ENCODE measurements at regions not wholly inside any gene's neighbourhood (a gene's known extent, or its start where the extent isn't known, plus 50 kb on each side); places are given as distances from the start of the nearest gene placed in this dataset.

- no peak for DNase-seq
- WGBS, 2 donors: 96% methylated on average over 4 of the region's 4 CpGs
- intact Hi-C loops (cut with DNase I; ENCODE audit: low total_unique reads): no loop called here
- H3K36me3 ChIP-seq (ENCODE audit: low read depth, missing control alignments): no peaks in the 10 kb centered on the region
- no peaks in the 10 kb centered on the region for H3K4me1 ChIP-seq
- TF ChIP-seq CTCF (IDR thresholded peaks at IDR 0.05) (no peak), POLR2A (IDR thresholded peaks at IDR 0.05) (no peak)
- H3K27ac ChIP-seq: no peak overlapping the region
- H3K4me3 ChIP-seq: no peak overlapping the region
- no peaks in the 10 kb centered on the region for H3K27me3 ChIP-seq
- no peaks in the 10 kb centered on the region for H3K9me3 ChIP-seq
Measured at GRCh38 chr2:128521482-128521881, 202.8 kb upstream of the HS6ST1 start.

- no peaks in the 10 kb centered on the region for H3K27me3 ChIP-seq
- H3K9me3 ChIP-seq: no peaks in the 10 kb centered on the region
- no peak for DNase-seq
- TF ChIP-seq CTCF (IDR thresholded peaks at IDR 0.05): no peak
- no peak for TF ChIP-seq POLR2A (IDR thresholded peaks at IDR 0.05)
- 93 to 96% methylated on average over 7 of the region's 7 CpGs for WGBS, 2 donors
- no peak overlapping the region for H3K27ac ChIP-seq
- intact Hi-C loops (cut with DNase I; ENCODE audit: low total_unique reads): no loop called here
- no peak overlapping the region for H3K4me3 ChIP-seq
- H3K4me1 ChIP-seq: no peaks in the 10 kb centered on the region
- no peaks in the 10 kb centered on the region for H3K36me3 ChIP-seq (ENCODE audit: low read depth, missing control alignments)
Measured at GRCh38 chr2:128522829-128523228, 204.2 kb upstream of the HS6ST1 start.

GRCh38 chr2:128523457-128523856 is 204.8 kb upstream of the HS6ST1 start:
- H3K4me3 ChIP-seq: no peak overlapping the region
- H3K36me3 ChIP-seq (ENCODE audit: low read depth, missing control alignments): no peaks in the 10 kb centered on the region
- intact Hi-C loops (cut with DNase I; ENCODE audit: low total_unique reads): no loop called here
- no peak for TF ChIP-seq CTCF (IDR thresholded peaks at IDR 0.05)
- TF ChIP-seq POLR2A (IDR thresholded peaks at IDR 0.05): no peak
- no peaks in the 10 kb centered on the region for H3K4me1 ChIP-seq
- no peak for DNase-seq
- WGBS, 2 donors: 92 to 93% methylated on average over 4 of the region's 4 CpGs
- H3K27me3 ChIP-seq: no peaks in the 10 kb centered on the region
- no peak overlapping the region for H3K27ac ChIP-seq
- no peaks in the 10 kb centered on the region for H3K9me3 ChIP-seq

GRCh38 chr2:128524183-128524582 is 205.5 kb upstream of the HS6ST1 start:
- intact Hi-C loops (cut with DNase I; ENCODE audit: low total_unique reads): no loop called here
- H3K27ac ChIP-seq: no peak overlapping the region
- no peaks in the 10 kb centered on the region for H3K36me3 ChIP-seq (ENCODE audit: low read depth, missing control alignments)
- no peak for TF ChIP-seq POLR2A (IDR thresholded peaks at IDR 0.05)
- no peak for TF ChIP-seq CTCF (IDR thresholded peaks at IDR 0.05)
- H3K4me3 ChIP-seq: no peak overlapping the region
- H3K9me3 ChIP-seq: no peaks in the 10 kb centered on the region
- no peak for DNase-seq
- no peaks in the 10 kb centered on the region for H3K4me1 ChIP-seq
- 93 to 94% methylated on average over 6 of the region's 6 CpGs for WGBS, 2 donors
- no peaks in the 10 kb centered on the region for H3K27me3 ChIP-seq

GRCh38 chr2:128525653-128526052 is 207.0 kb upstream of the HS6ST1 start:
- no peaks in the 10 kb centered on the region for H3K36me3 ChIP-seq (ENCODE audit: low read depth, missing control alignments)
- DNase-seq: no peak
- 93% methylated on average over 3 to 6 of the region's 6 CpGs for WGBS, 2 donors
- no peaks in the 10 kb centered on the region for H3K27me3 ChIP-seq
- TF ChIP-seq CTCF (IDR thresholded peaks at IDR 0.05) (no peak), POLR2A (IDR thresholded peaks at IDR 0.05) (no peak)
- intact Hi-C loops (cut with DNase I; ENCODE audit: low total_unique reads): no loop called here
- no peak overlapping the region for H3K27ac ChIP-seq
- H3K9me3 ChIP-seq: no peaks in the 10 kb centered on the region
- H3K4me1 ChIP-seq: no peaks in the 10 kb centered on the region
- H3K4me3 ChIP-seq: no peak overlapping the region

Measured in testis (tissue), 2 donors.